HG03045 (cell line): ENCODE measurements at regions not wholly inside any gene's neighbourhood (a gene's known extent, or its start where the extent isn't known, plus 50 kb on each side); places are given as distances from the start of the nearest gene placed in this dataset.
"Not testable (repeated sequence)": the region's sequence is repeated elsewhere in the genome, so short reads cannot be mapped to it uniquely, and the experiment has no call there.

Source experiments
- ATAC-seq: cut with Tn5 transposase; IDR thresholded peaks from one replicate; pipeline ENCODE4 v1.9.1; 2021; ENCODE audit warnings: mild to moderate bottlenecking, moderate library complexity; ENCODE audit not compliant: unreplicated experiment

- no peak for ATAC-seq
Observed at GRCh38 chr10:35843524-35844181, 201.6 kb upstream of the FZD8 start.

- ATAC-seq, result no peak
Observed at GRCh38 chr10:35838054-35838453, 196.0 kb upstream of the FZD8 start.

- no peak for ATAC-seq
Observed at GRCh38 chr10:35835545-35835944, 193.4 kb upstream of the FZD8 start.

GRCh38 chr10:35834877-35835494 lies 192.9 kb upstream of the FZD8 start:
- no peak for ATAC-seq

- ATAC-seq, result no peak
Observed at GRCh38 chr10:35827783-35828182, 185.7 kb upstream of the FZD8 start.

GRCh38 chr10:35824704-35825103 lies 182.6 kb upstream of the FZD8 start:
- ATAC-seq, result no peak

- ATAC-seq, result no peak
Observed at GRCh38 chr10:35822316-35822715, 180.2 kb upstream of the FZD8 start.

GRCh38 chr10:35821339-35821911 lies 179.3 kb upstream of the FZD8 start:
- no peak for ATAC-seq

GRCh38 chr10:35819736-35820135 lies 177.6 kb upstream of the FZD8 start:
- no peak for ATAC-seq

- no peak for ATAC-seq
Observed at GRCh38 chr10:35819011-35819410, 176.9 kb upstream of the FZD8 start.

- not testable (repeated sequence) for ATAC-seq
Observed at GRCh38 chr10:35817109-35817508, 175.0 kb upstream of the FZD8 start.

GRCh38 chr10:35813219-35813618 lies 171.1 kb upstream of the FZD8 start:
- no peak for ATAC-seq

GRCh38 chr10:35808344-35808743 lies 166.2 kb upstream of the FZD8 start:
- no peak for ATAC-seq

GRCh38 chr10:35803046-35803445 lies 160.9 kb upstream of the FZD8 start:
- ATAC-seq, result no peak

GRCh38 chr10:35797187-35797586 lies 155.1 kb upstream of the FZD8 start:
- ATAC-seq, result no peak

- no peak for ATAC-seq
Observed at GRCh38 chr10:35795131-35795824, 153.2 kb upstream of the FZD8 start.

- ATAC-seq, result no peak
Observed at GRCh38 chr10:35794703-35795102, 152.6 kb upstream of the FZD8 start.

- no peak for ATAC-seq
Observed at GRCh38 chr10:35792291-35792690, 150.2 kb upstream of the FZD8 start.

- ATAC-seq, result no peak
Observed at GRCh38 chr10:35789996-35790395, 147.9 kb upstream of the FZD8 start.

GRCh38 chr10:35784751-35785150 lies 142.7 kb upstream of the FZD8 start:
- ATAC-seq, result no peak

GRCh38 chr10:35783305-35783838 lies 141.3 kb upstream of the FZD8 start:
- no peak for ATAC-seq

GRCh38 chr10:35781643-35782035 lies 139.5 kb upstream of the FZD8 start:
- no peak for ATAC-seq
